Naive thymus-derived CD8-positive, alpha-beta T cell (primary cell): ENCODE measurements at regions not wholly inside any gene's neighbourhood (a gene's known extent, or its start where the extent isn't known, plus 50 kb on each side); places are given as distances from the start of the nearest gene placed in this dataset.

Experiments used
- ATAC-seq, 2 donors: fragments of 150-1000 bp; cut with Tn5 transposase in 1 of 2; sonication (Bioruptor Pico), chemical (Tn5 transposase) in 1 of 2; 1 replicate in 1 of 2; 2 replicates in 1 of 2; pipeline ENCODE4 v1.10.0; 2021; ENCODE audit warnings: mild to moderate bottlenecking in 2 of 2, moderate library complexity in 2 of 2
- POLR2A ChIA-PET: fragments of 350-600 bp; sonication (Branson Sonifier 250); formaldehyde crosslinking; loops from one replicate; lab custom pipeline; 2021; ENCODE audit warnings: antibody characterized with exemption; lab: Charles Lee
- DNase-seq, 10 donors: peaks; one replicate each; pipeline versions ENCODE4 v3.0.0 to v3.0.0-alpha.2; 2020 to 2022
- H3K27ac Mint-ChIP-seq, 10 donors: one replicate each; pipeline ENCODE4 v1.8.0; 2020 to 2022; ENCODE audit warnings: mild to moderate bottlenecking in 10 of 10, mixed read lengths in 10 of 10, moderate library complexity in 4 of 10, inconsistent platforms in 1 of 10
- H3K27me3 Mint-ChIP-seq, 5 donors: one replicate each; pipeline ENCODE4 v1.8.0; 2021 to 2022; ENCODE audit warnings: mixed read lengths in 5 of 5
- H3K36me3 Mint-ChIP-seq, 3 donors: one replicate each; pipeline ENCODE4 v1.8.0; 2020 to 2022; ENCODE audit warnings: mixed read lengths in 3 of 3, mild to moderate bottlenecking in 2 of 3, inconsistent platforms in 1 of 3
- H3K4me1 Mint-ChIP-seq, 4 donors: one replicate each; pipeline ENCODE4 v1.8.0; 2021 to 2022; ENCODE audit warnings: mixed read lengths in 4 of 4
- H3K4me3 Mint-ChIP-seq, 10 donors: one replicate each; pipeline ENCODE4 v1.8.0; 2020 to 2022; ENCODE audit warnings: mild to moderate bottlenecking in 10 of 10, mixed read lengths in 10 of 10, moderate library complexity in 6 of 10, inconsistent platforms in 1 of 10
- H3K9me3 Mint-ChIP-seq, 9 donors: one replicate each; pipeline ENCODE4 v1.8.0; 2020 to 2022; ENCODE audit warnings: mixed read lengths in 9 of 9, mild to moderate bottlenecking in 3 of 9, inconsistent platforms in 1 of 9, moderate library complexity in 1 of 9

- Mint-ChIP-seq H3K27me3 (no peaks in the 10 kb centered on the region), H3K4me1 (no peaks in the 10 kb centered on the region), H3K36me3 (no peaks in the 10 kb centered on the region), H3K4me3 (no peak overlapping the region), H3K27ac (no peak overlapping the region), H3K9me3 (peaks cover 0 to 8% (median 0%) of the 10 kb centered on the region in 9 donors)
- POLR2A ChIA-PET: no interaction called here
- DNase-seq (no peak), ATAC-seq (no peak)
Observed at GRCh38 chr5:18900644-18901043, 1087.4 kb downstream of the CDH18 start.

- no peaks in the 10 kb centered on the region for H3K36me3 Mint-ChIP-seq
- DNase-seq (no peak), ATAC-seq (no peak)
- peaks cover 0 to 25% (median 6%) of the 10 kb centered on the region in 9 donors for H3K9me3 Mint-ChIP-seq
- POLR2A ChIA-PET: no interaction called here
- H3K4me3 Mint-ChIP-seq: no peak overlapping the region
- no peaks in the 10 kb centered on the region for H3K4me1 Mint-ChIP-seq
- no peaks in the 10 kb centered on the region for H3K27me3 Mint-ChIP-seq
- no peak overlapping the region for H3K27ac Mint-ChIP-seq
Observed at GRCh38 chr5:18920966-18921365, 1067.0 kb downstream of the CDH18 start.

GRCh38 chr5:18932081-18932480 lies 1055.9 kb downstream of the CDH18 start:
- Mint-ChIP-seq H3K4me1 (no peaks in the 10 kb centered on the region), H3K27ac (no peak overlapping the region), H3K4me3 (no peak overlapping the region), H3K9me3 (peaks cover 0 to 10% (median 3%) of the 10 kb centered on the region in 9 donors), H3K27me3 (no peaks in the 10 kb centered on the region), H3K36me3 (no peaks in the 10 kb centered on the region)
- POLR2A ChIA-PET: no interaction called here
- DNase-seq: no peak
- no peak for ATAC-seq

- no peak for ATAC-seq
- Mint-ChIP-seq H3K4me3 (no peak overlapping the region), H3K27me3 (no peaks in the 10 kb centered on the region), H3K27ac (no peak overlapping the region), H3K36me3 (no peaks in the 10 kb centered on the region), H3K4me1 (no peaks in the 10 kb centered on the region), H3K9me3 (peaks cover 0 to 28% (median 5%) of the 10 kb centered on the region in 9 donors)
- POLR2A ChIA-PET: no interaction called here
- DNase-seq: no peak
Observed at GRCh38 chr5:18944771-18945170, 1043.2 kb downstream of the CDH18 start.

GRCh38 chr5:18954239-18954638 lies 1033.8 kb downstream of the CDH18 start:
- ATAC-seq (no peak), DNase-seq (no peak)
- no peaks in the 10 kb centered on the region for H3K36me3 Mint-ChIP-seq
- H3K9me3 Mint-ChIP-seq: peaks cover 0 to 25% (median 2%) of the 10 kb centered on the region in 9 donors
- H3K4me3 Mint-ChIP-seq: no peak overlapping the region
- no peaks in the 10 kb centered on the region for H3K4me1 Mint-ChIP-seq
- POLR2A ChIA-PET: no interaction called here
- no peak overlapping the region for H3K27ac Mint-ChIP-seq
- no peaks in the 10 kb centered on the region for H3K27me3 Mint-ChIP-seq

GRCh38 chr5:18959535-18959934 lies 1028.5 kb downstream of the CDH18 start:
- Mint-ChIP-seq H3K27ac (no peak overlapping the region), H3K36me3 (no peaks in the 10 kb centered on the region), H3K27me3 (no peaks in the 10 kb centered on the region), H3K4me3 (no peak overlapping the region), H3K4me1 (no peaks in the 10 kb centered on the region), H3K9me3 (peaks cover 0 to 13% (median 0%) of the 10 kb centered on the region in 9 donors)
- POLR2A ChIA-PET: no interaction called here
- DNase-seq: no peak
- ATAC-seq: no peak

GRCh38 chr5:18961234-18961633 lies 1026.8 kb downstream of the CDH18 start:
- Mint-ChIP-seq H3K4me1 (no peaks in the 10 kb centered on the region), H3K27ac (no peak overlapping the region), H3K4me3 (no peak overlapping the region), H3K27me3 (no peaks in the 10 kb centered on the region), H3K9me3 (peaks cover 0 to 13% (median 3%) of the 10 kb centered on the region in 9 donors), H3K36me3 (no peaks in the 10 kb centered on the region)
- ATAC-seq (no peak), DNase-seq (no peak)
- POLR2A ChIA-PET: no interaction called here

- H3K27me3 Mint-ChIP-seq: no peaks in the 10 kb centered on the region
- no peak overlapping the region for H3K4me3 Mint-ChIP-seq
- POLR2A ChIA-PET: no interaction called here
- no peak for DNase-seq
- no peak overlapping the region for H3K27ac Mint-ChIP-seq
- H3K36me3 Mint-ChIP-seq: no peaks in the 10 kb centered on the region
- no peaks in the 10 kb centered on the region for H3K4me1 Mint-ChIP-seq
- H3K9me3 Mint-ChIP-seq: peaks cover 0 to 9% (median 2%) of the 10 kb centered on the region in 9 donors
- ATAC-seq: no peak
Observed at GRCh38 chr5:18965893-18966292, 1022.1 kb downstream of the CDH18 start.

GRCh38 chr5:18967637-18968036 lies 1020.4 kb downstream of the CDH18 start:
- H3K4me3 Mint-ChIP-seq: no peak overlapping the region
- DNase-seq (no peak), ATAC-seq (no peak)
- H3K27ac Mint-ChIP-seq: no peak overlapping the region
- no peaks in the 10 kb centered on the region for H3K4me1 Mint-ChIP-seq
- POLR2A ChIA-PET: no interaction called here
- no peaks in the 10 kb centered on the region for H3K27me3 Mint-ChIP-seq
- H3K36me3 Mint-ChIP-seq: no peaks in the 10 kb centered on the region
- H3K9me3 Mint-ChIP-seq: peaks cover 0 to 9% (median 0%) of the 10 kb centered on the region in 9 donors

- Mint-ChIP-seq H3K36me3 (no peaks in the 10 kb centered on the region), H3K4me3 (no peak overlapping the region), H3K9me3 (peaks cover 0 to 9% (median 0%) of the 10 kb centered on the region in 9 donors), H3K4me1 (no peaks in the 10 kb centered on the region), H3K27ac (no peak overlapping the region), H3K27me3 (no peaks in the 10 kb centered on the region)
- DNase-seq (no peak), ATAC-seq (no peak)
- POLR2A ChIA-PET: no interaction called here
Observed at GRCh38 chr5:18968966-18969365, 1019.0 kb downstream of the CDH18 start.

GRCh38 chr5:18970000-18970399 lies 1018.0 kb downstream of the CDH18 start:
- peaks cover 0 to 9% (median 0%) of the 10 kb centered on the region in 9 donors for H3K9me3 Mint-ChIP-seq
- POLR2A ChIA-PET: no interaction called here
- no peak overlapping the region for H3K27ac Mint-ChIP-seq
- no peak for DNase-seq
- ATAC-seq: no peak
- H3K36me3 Mint-ChIP-seq: no peaks in the 10 kb centered on the region
- no peaks in the 10 kb centered on the region for H3K4me1 Mint-ChIP-seq
- H3K27me3 Mint-ChIP-seq: no peaks in the 10 kb centered on the region
- no peak overlapping the region for H3K4me3 Mint-ChIP-seq

GRCh38 chr5:18972177-18972576 lies 1015.8 kb downstream of the CDH18 start:
- no peaks in the 10 kb centered on the region for H3K36me3 Mint-ChIP-seq
- no peak for ATAC-seq
- POLR2A ChIA-PET: no interaction called here
- H3K27ac Mint-ChIP-seq: no peak overlapping the region
- peaks cover 0 to 4% (median 0%) of the 10 kb centered on the region in 9 donors for H3K9me3 Mint-ChIP-seq
- no peak overlapping the region for H3K4me3 Mint-ChIP-seq
- H3K27me3 Mint-ChIP-seq: no peaks in the 10 kb centered on the region
- DNase-seq: no peak
- H3K4me1 Mint-ChIP-seq: no peaks in the 10 kb centered on the region

- DNase-seq: no peak
- ATAC-seq: no peak
- Mint-ChIP-seq H3K4me3 (no peak overlapping the region), H3K36me3 (no peaks in the 10 kb centered on the region), H3K27ac (no peak overlapping the region), H3K4me1 (no peaks in the 10 kb centered on the region), H3K9me3 (peaks cover 0 to 8% (median 0%) of the 10 kb centered on the region in 9 donors), H3K27me3 (no peaks in the 10 kb centered on the region)
- POLR2A ChIA-PET: no interaction called here
Observed at GRCh38 chr5:18975624-18976023, 1012.4 kb downstream of the CDH18 start.

- ATAC-seq (no peak), DNase-seq (no peak)
- no peaks in the 10 kb centered on the region for H3K36me3 Mint-ChIP-seq
- H3K27ac Mint-ChIP-seq: no peak overlapping the region
- no peaks in the 10 kb centered on the region for H3K4me1 Mint-ChIP-seq
- H3K4me3 Mint-ChIP-seq: no peak overlapping the region
- POLR2A ChIA-PET: no interaction called here
- H3K9me3 Mint-ChIP-seq: peaks cover 0 to 10% (median 3%) of the 10 kb centered on the region in 9 donors
- no peaks in the 10 kb centered on the region for H3K27me3 Mint-ChIP-seq
Observed at GRCh38 chr5:18977880-18978279, 1010.1 kb downstream of the CDH18 start.
